Esophagus squamous epithelium (tissue), 4 donors: ENCODE measurements at regions not wholly inside any gene's neighbourhood (a gene's known extent, or its start where the extent isn't known, plus 50 kb on each side); places are given as distances from the start of the nearest gene placed in this dataset.

Source experiments
- POLR2A ChIP-seq, 4 donors: fragments of 450-650 bp; IDR thresholded peaks; one replicate each; pipeline ENCODE4 v1.6.1; 2017; ENCODE audit warnings: antibody characterized with exemption in 4 of 4, mild to moderate bottlenecking in 4 of 4, moderate library complexity in 3 of 4
- TF ChIP-seq, protein P1 (sequence below), 6 experiments: fragments of 450-650 bp in 4 of 6; fragments of 200-600 bp in 2 of 6; sonication (generic) in 2 of 6; IDR thresholded peaks; one replicate each; pipeline ENCODE4 v1.5.1; 2016 to 2019; ENCODE audit warnings: antibody characterized with exemption in 6 of 6, mild to moderate bottlenecking in 4 of 6, moderate library complexity in 4 of 6

DNA sequence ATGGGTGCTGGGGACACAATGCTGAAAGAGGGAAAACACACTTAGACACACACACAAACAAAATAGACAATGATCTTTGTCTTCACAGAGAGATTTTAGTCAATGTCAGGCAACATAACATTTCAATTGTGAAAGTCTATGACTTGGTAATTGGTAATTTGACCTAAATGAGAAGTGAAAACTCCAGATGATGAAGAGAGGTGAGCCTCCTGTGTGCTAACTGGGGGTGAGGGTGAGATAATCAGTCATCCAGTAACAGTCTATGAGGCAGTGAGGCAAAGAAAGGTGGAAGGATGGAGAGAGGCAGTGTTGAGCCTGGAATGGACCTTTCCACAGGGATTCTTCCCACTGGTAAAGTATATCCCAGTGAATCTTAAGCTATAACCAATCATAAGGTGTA lies 744.2 kb downstream of the MAFB start:
- TF ChIP-seq, protein P1, sequence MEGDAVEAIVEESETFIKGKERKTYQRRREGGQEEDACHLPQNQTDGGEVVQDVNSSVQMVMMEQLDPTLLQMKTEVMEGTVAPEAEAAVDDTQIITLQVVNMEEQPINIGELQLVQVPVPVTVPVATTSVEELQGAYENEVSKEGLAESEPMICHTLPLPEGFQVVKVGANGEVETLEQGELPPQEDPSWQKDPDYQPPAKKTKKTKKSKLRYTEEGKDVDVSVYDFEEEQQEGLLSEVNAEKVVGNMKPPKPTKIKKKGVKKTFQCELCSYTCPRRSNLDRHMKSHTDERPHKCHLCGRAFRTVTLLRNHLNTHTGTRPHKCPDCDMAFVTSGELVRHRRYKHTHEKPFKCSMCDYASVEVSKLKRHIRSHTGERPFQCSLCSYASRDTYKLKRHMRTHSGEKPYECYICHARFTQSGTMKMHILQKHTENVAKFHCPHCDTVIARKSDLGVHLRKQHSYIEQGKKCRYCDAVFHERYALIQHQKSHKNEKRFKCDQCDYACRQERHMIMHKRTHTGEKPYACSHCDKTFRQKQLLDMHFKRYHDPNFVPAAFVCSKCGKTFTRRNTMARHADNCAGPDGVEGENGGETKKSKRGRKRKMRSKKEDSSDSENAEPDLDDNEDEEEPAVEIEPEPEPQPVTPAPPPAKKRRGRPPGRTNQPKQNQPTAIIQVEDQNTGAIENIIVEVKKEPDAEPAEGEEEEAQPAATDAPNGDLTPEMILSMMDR (IDR thresholded peaks at IDR 0.05), result no peak
- TF ChIP-seq POLR2A (IDR thresholded peaks at IDR 0.05), result no peak
